Activated naive CD8-positive, alpha-beta T cell (primary cell): ENCODE measurements at regions not wholly inside any gene's neighbourhood (a gene's known extent, or its start where the extent isn't known, plus 50 kb on each side); places are given as distances from the start of the nearest gene placed in this dataset.
"Not testable (repeated sequence)": the region's sequence is repeated elsewhere in the genome, so short reads cannot be mapped to it uniquely, and the experiment has no call there.

ENCODE experiments used
- H3K27ac Mint-ChIP-seq: one replicate; pipeline ENCODE4 v1.8.0; 2021; ENCODE audit warnings: mixed read lengths
- H3K27me3 Mint-ChIP-seq: one replicate; pipeline ENCODE4 v1.8.0; 2021; ENCODE audit warnings: mixed read lengths
- H3K36me3 Mint-ChIP-seq: one replicate; pipeline ENCODE4 v1.8.0; 2021; ENCODE audit warnings: mixed read lengths
- H3K4me1 Mint-ChIP-seq: one replicate; pipeline ENCODE4 v1.8.0; 2021; ENCODE audit warnings: low read depth, mixed read lengths
- H3K4me3 Mint-ChIP-seq: one replicate; pipeline ENCODE4 v1.8.0; 2021; ENCODE audit warnings: mild to moderate bottlenecking, mixed read lengths
- H3K9me3 Mint-ChIP-seq: one replicate; pipeline ENCODE4 v1.8.0; 2021; ENCODE audit warnings: low read depth, mixed read lengths

- H3K27me3 Mint-ChIP-seq: peaks cover 4% of the 10 kb centered on the region
- peaks cover 9% of the 10 kb centered on the region for H3K9me3 Mint-ChIP-seq
- no peak overlapping the region for H3K27ac Mint-ChIP-seq
- no peak overlapping the region for H3K4me3 Mint-ChIP-seq
- no peaks in the 10 kb centered on the region for H3K4me1 Mint-ChIP-seq
- peaks cover 9% of the 10 kb centered on the region for H3K36me3 Mint-ChIP-seq
Observed at GRCh38 chr7:92926697-92927044, 90.3 kb upstream of the CDK6 start.

GRCh38 chr7:92925876-92926696 lies 89.7 kb upstream of the CDK6 start:
- no peaks in the 10 kb centered on the region for H3K4me1 Mint-ChIP-seq
- peaks cover 6% of the 10 kb centered on the region for H3K36me3 Mint-ChIP-seq
- H3K4me3 Mint-ChIP-seq: no peak overlapping the region
- H3K27me3 Mint-ChIP-seq: peaks cover 4% of the 10 kb centered on the region
- peaks cover 5% of the 10 kb centered on the region for H3K9me3 Mint-ChIP-seq
- H3K27ac Mint-ChIP-seq: no peak overlapping the region

GRCh38 chr7:92924800-92925199 lies 88.4 kb upstream of the CDK6 start:
- Mint-ChIP-seq H3K4me3 (no peak overlapping the region), H3K27me3 (peaks cover 4% of the 10 kb centered on the region), H3K4me1 (no peaks in the 10 kb centered on the region), H3K9me3 (no peaks in the 10 kb centered on the region), H3K27ac (no peak overlapping the region), H3K36me3 (peaks cover 2% of the 10 kb centered on the region)

GRCh38 chr7:92917230-92917629 lies 80.9 kb upstream of the CDK6 start:
- H3K4me1 Mint-ChIP-seq: no peaks in the 10 kb centered on the region
- H3K36me3 Mint-ChIP-seq: no peaks in the 10 kb centered on the region
- no peaks in the 10 kb centered on the region for H3K9me3 Mint-ChIP-seq
- no peak overlapping the region for H3K27ac Mint-ChIP-seq
- no peaks in the 10 kb centered on the region for H3K27me3 Mint-ChIP-seq
- no peak overlapping the region for H3K4me3 Mint-ChIP-seq

- H3K27me3 Mint-ChIP-seq: no peaks in the 10 kb centered on the region
- no peaks in the 10 kb centered on the region for H3K4me1 Mint-ChIP-seq
- no peak overlapping the region for H3K27ac Mint-ChIP-seq
- no peak overlapping the region for H3K4me3 Mint-ChIP-seq
- no peaks in the 10 kb centered on the region for H3K36me3 Mint-ChIP-seq
- H3K9me3 Mint-ChIP-seq: no peaks in the 10 kb centered on the region
Observed at GRCh38 chr7:92916770-92917224, 80.4 kb upstream of the CDK6 start.

- Mint-ChIP-seq H3K4me1 (no peaks in the 10 kb centered on the region), H3K36me3 (no peaks in the 10 kb centered on the region), H3K27ac (no peak overlapping the region), H3K4me3 (no peak overlapping the region), H3K9me3 (no peaks in the 10 kb centered on the region), H3K27me3 (no peaks in the 10 kb centered on the region)
Observed at GRCh38 chr7:92915348-92915747, 79.0 kb upstream of the CDK6 start.

- Mint-ChIP-seq H3K9me3 (no peaks in the 10 kb centered on the region), H3K4me1 (no peaks in the 10 kb centered on the region)
Observed at GRCh38 chr7:92914645-92915044, 78.3 kb upstream of the CDK6 start.

GRCh38 chr7:92913849-92914248 lies 77.5 kb upstream of the CDK6 start:
- Mint-ChIP-seq H3K4me3 (no peak overlapping the region), H3K36me3 (no peaks in the 10 kb centered on the region), H3K9me3 (no peaks in the 10 kb centered on the region), H3K27me3 (no peaks in the 10 kb centered on the region), H3K27ac (no peak overlapping the region), H3K4me1 (no peaks in the 10 kb centered on the region)

More at GRCh38 chr7:92914645-92915044, 78.3 kb upstream of the CDK6 start:
- no peaks in the 10 kb centered on the region for H3K36me3 Mint-ChIP-seq
- H3K27me3 Mint-ChIP-seq: no peaks in the 10 kb centered on the region
- H3K4me3 Mint-ChIP-seq: no peak overlapping the region
- no peak overlapping the region for H3K27ac Mint-ChIP-seq

GRCh38 chr7:92910976-92911375 lies 74.6 kb upstream of the CDK6 start:
- peaks cover 3% of the 10 kb centered on the region for H3K27me3 Mint-ChIP-seq
- no peaks in the 10 kb centered on the region for H3K36me3 Mint-ChIP-seq
- H3K4me1 Mint-ChIP-seq: peaks cover 3% of the 10 kb centered on the region
- no peaks in the 10 kb centered on the region for H3K9me3 Mint-ChIP-seq
- no peak overlapping the region for H3K27ac Mint-ChIP-seq
- no peak overlapping the region for H3K4me3 Mint-ChIP-seq

- H3K4me1 Mint-ChIP-seq: peaks cover 6% of the 10 kb centered on the region
- no peaks in the 10 kb centered on the region for H3K9me3 Mint-ChIP-seq
- no peak overlapping the region for H3K27ac Mint-ChIP-seq
- no peaks in the 10 kb centered on the region for H3K36me3 Mint-ChIP-seq
- H3K27me3 Mint-ChIP-seq: peaks cover 3% of the 10 kb centered on the region
- H3K4me3 Mint-ChIP-seq: no peak overlapping the region
Observed at GRCh38 chr7:92909686-92910475, 73.5 kb upstream of the CDK6 start.

- H3K4me3 Mint-ChIP-seq: peak overlapping the region; percentile 58
- peaks cover 26% of the 10 kb centered on the region for H3K4me1 Mint-ChIP-seq
- no peaks in the 10 kb centered on the region for H3K36me3 Mint-ChIP-seq
- no peaks in the 10 kb centered on the region for H3K9me3 Mint-ChIP-seq
- peak overlapping the region; percentile 97 for H3K27ac Mint-ChIP-seq
- peaks cover 3% of the 10 kb centered on the region for H3K27me3 Mint-ChIP-seq
Observed at GRCh38 chr7:92904244-92905131, 68.1 kb upstream of the CDK6 start.

GRCh38 chr7:92898798-92899197 lies 62.4 kb upstream of the CDK6 start:
- Mint-ChIP-seq H3K4me1 (peaks cover 13% of the 10 kb centered on the region), H3K27me3 (no peaks in the 10 kb centered on the region), H3K4me3 (no peak overlapping the region), H3K36me3 (peaks cover 10% of the 10 kb centered on the region), H3K27ac (no peak overlapping the region), H3K9me3 (peaks cover 6% of the 10 kb centered on the region)

- not testable (repeated sequence) for H3K4me1 Mint-ChIP-seq, H3K36me3 Mint-ChIP-seq, H3K9me3 Mint-ChIP-seq, H3K27ac Mint-ChIP-seq, H3K4me3 Mint-ChIP-seq, H3K27me3 Mint-ChIP-seq
Observed at GRCh38 chr7:92894857-92895256, 58.5 kb upstream of the CDK6 start.

GRCh38 chr7:92889081-92889480 lies 52.7 kb upstream of the CDK6 start:
- H3K9me3 Mint-ChIP-seq: peaks cover 14% of the 10 kb centered on the region
- no peaks in the 10 kb centered on the region for H3K4me1 Mint-ChIP-seq
- H3K4me3 Mint-ChIP-seq: no peak overlapping the region
- H3K27me3 Mint-ChIP-seq: peaks cover 2% of the 10 kb centered on the region
- peaks cover 2% of the 10 kb centered on the region for H3K36me3 Mint-ChIP-seq
- H3K27ac Mint-ChIP-seq: no peak overlapping the region
